Small intestine (tissue), 7 donors: ENCODE measurements at regions not wholly inside any gene's neighbourhood (a gene's known extent, or its start where the extent isn't known, plus 50 kb on each side); places are given as distances from the start of the nearest gene placed in this dataset.

Experiments used
- DNase-seq, 2 donors: peaks; one replicate each; pipeline versions ENCODE4 v3.0.0 to v3.0.0-alpha.2; 2013
- FAIRE-seq: peaks from 2 replicates; lab custom pipeline; 2012; peaks lifted over from hg19 to GRCh38; lab: Jason Lieb, UNC
- H3K27ac ChIP-seq, 3 donors: one replicate each; pipeline ENCODE4 v1.5.1; 2013; ENCODE audit warnings: low read length in 2 of 3, mild to moderate bottlenecking in 2 of 3, control low read depth in 1 of 3, inconsistent platforms in 1 of 3, low read depth in 1 of 3, moderate library complexity in 1 of 3
- H3K27me3 ChIP-seq, 3 donors: one replicate each; pipeline ENCODE4 v1.6.1; 2013; ENCODE audit warnings: low read length in 3 of 3, inconsistent platforms in 1 of 3; ENCODE audit not compliant: control insufficient read depth in 3 of 3, insufficient read depth in 3 of 3
- H3K36me3 ChIP-seq, 3 donors: one replicate each; pipeline ENCODE4 v1.6.1; 2013; ENCODE audit warnings: low read length in 3 of 3, inconsistent platforms in 1 of 3, low read depth in 1 of 3, mild to moderate bottlenecking in 1 of 3, moderate library complexity in 1 of 3; ENCODE audit not compliant: control insufficient read depth in 3 of 3, insufficient read depth in 2 of 3
- H3K4me1 ChIP-seq, 3 donors: one replicate each; pipeline ENCODE4 v1.6.1; 2013; ENCODE audit warnings: low read length in 2 of 3, inconsistent platforms in 1 of 3, low read depth in 1 of 3, mild to moderate bottlenecking in 1 of 3, moderate library complexity in 1 of 3; ENCODE audit not compliant: control insufficient read depth in 3 of 3, insufficient read depth in 2 of 3
- H3K4me3 ChIP-seq, 3 donors: one replicate each; pipeline ENCODE4 v1.5.1; 2013; ENCODE audit warnings: low read length in 3 of 3, control low read depth in 1 of 3, inconsistent platforms in 1 of 3, low read depth in 1 of 3, mild to moderate bottlenecking in 1 of 3, moderate library complexity in 1 of 3
- H3K9me3 ChIP-seq, 2 donors: one replicate each; pipeline ENCODE4 v1.6.1; 2013; ENCODE audit warnings: low read depth in 1 of 2, low read length in 1 of 2; ENCODE audit not compliant: control insufficient read depth in 2 of 2, insufficient read depth in 1 of 2
- WGBS, 3 donors: extraction: QIAGEN DNeasy Blood & Tissue Kit; methylation state at CpG; one replicate each; pipeline ENCODE4 v1.1.7; 2013; 5-methylcytosine and 5-hydroxymethylcytosine counted together
- donor health status: healthy with polysubstance abuse.
- donor health status: control.
- donor health status: control.
- donor health status: Bipolar disorder and iron deficiency.
- donor health status: healthy.

- Histone ChIP-seq H3K9me3 (no peaks in the 10 kb centered on the region), H3K36me3 (no peaks in the 10 kb centered on the region), H3K27me3 (no peaks in the 10 kb centered on the region), H3K4me1 (no peaks in the 10 kb centered on the region), H3K4me3 (no peak overlapping the region), H3K27ac (no peak overlapping the region)
- FAIRE-seq (no peak), DNase-seq (no peak)
- WGBS, 3 donors, result 49 to 61% (median 50%) methylated on average over 8 of the region's 8 CpGs
Observed at GRCh38 chr10:128803790-128804189, 663.3 kb upstream of the MGMT start.

- no peaks in the 10 kb centered on the region for H3K9me3 ChIP-seq
- 75 to 81% (median 79%) methylated on average over 2 of the region's 2 CpGs for WGBS, 3 donors
- H3K4me3 ChIP-seq, result no peak overlapping the region
- H3K27me3 ChIP-seq, result no peaks in the 10 kb centered on the region
- no peak for FAIRE-seq
- no peak for DNase-seq
- no peaks in the 10 kb centered on the region for H3K36me3 ChIP-seq
- H3K4me1 ChIP-seq, result no peaks in the 10 kb centered on the region
- H3K27ac ChIP-seq, result no peak overlapping the region
Observed at GRCh38 chr10:128804411-128804810, 662.6 kb upstream of the MGMT start.

- Histone ChIP-seq H3K4me1 (no peaks in the 10 kb centered on the region), H3K36me3 (no peaks in the 10 kb centered on the region), H3K27me3 (no peaks in the 10 kb centered on the region), H3K4me3 (no peak overlapping the region), H3K9me3 (no peaks in the 10 kb centered on the region), H3K27ac (no peak overlapping the region)
- DNase-seq (no peak), FAIRE-seq (no peak)
- WGBS, 3 donors, result 54 to 68% (median 59%) methylated on average over 4 of the region's 4 CpGs
Observed at GRCh38 chr10:128808921-128809440, 658.1 kb upstream of the MGMT start.

- FAIRE-seq (no peak), DNase-seq (no peak)
- no peak overlapping the region for H3K27ac ChIP-seq
- WGBS, 3 donors, result 87 to 93% (median 91%) methylated on average over 10 of the region's 10 CpGs
- no peaks in the 10 kb centered on the region for H3K36me3 ChIP-seq
- H3K9me3 ChIP-seq, result no peaks in the 10 kb centered on the region
- H3K27me3 ChIP-seq, result no peaks in the 10 kb centered on the region
- H3K4me3 ChIP-seq, result no peak overlapping the region
- no peaks in the 10 kb centered on the region for H3K4me1 ChIP-seq
Observed at GRCh38 chr10:128811511-128811910, 655.5 kb upstream of the MGMT start.

- WGBS, 3 donors, result 67 to 80% (median 77%) methylated on average over 15 of the region's 15 CpGs
- DNase-seq (no peak), FAIRE-seq (no peak)
- no peaks in the 10 kb centered on the region for H3K36me3 ChIP-seq
- H3K9me3 ChIP-seq, result no peaks in the 10 kb centered on the region
- no peak overlapping the region for H3K27ac ChIP-seq
- H3K4me1 ChIP-seq, result no peaks in the 10 kb centered on the region
- H3K27me3 ChIP-seq, result no peaks in the 10 kb centered on the region
- no peak overlapping the region for H3K4me3 ChIP-seq
Observed at GRCh38 chr10:128812000-128812399, 655.0 kb upstream of the MGMT start.

- no peak overlapping the region for H3K27ac ChIP-seq
- DNase-seq, result no peak
- no peak for FAIRE-seq
- 13 to 50% (median 30%) methylated on average over 3 of the region's 3 CpGs for WGBS, 3 donors
- H3K36me3 ChIP-seq, result no peaks in the 10 kb centered on the region
- no peaks in the 10 kb centered on the region for H3K27me3 ChIP-seq
- H3K4me1 ChIP-seq, result no peaks in the 10 kb centered on the region
- no peaks in the 10 kb centered on the region for H3K9me3 ChIP-seq
- no peak overlapping the region for H3K4me3 ChIP-seq
Observed at GRCh38 chr10:128813574-128813973, 653.5 kb upstream of the MGMT start.

GRCh38 chr10:128814024-128814423, 653.0 kb upstream of the MGMT start:
- H3K36me3 ChIP-seq, result no peaks in the 10 kb centered on the region
- no peak overlapping the region for H3K27ac ChIP-seq
- DNase-seq, result no peak
- WGBS, 3 donors, result 90 to 93% (median 90%) methylated on average over 12 of the region's 12 CpGs
- no peaks in the 10 kb centered on the region for H3K27me3 ChIP-seq
- no peaks in the 10 kb centered on the region for H3K4me1 ChIP-seq
- H3K4me3 ChIP-seq, result no peak overlapping the region
- H3K9me3 ChIP-seq, result no peaks in the 10 kb centered on the region
- no peak for FAIRE-seq

GRCh38 chr10:128814782-128815181, 652.3 kb upstream of the MGMT start:
- no peaks in the 10 kb centered on the region for H3K36me3 ChIP-seq
- 82 to 92% (median 91%) methylated on average over 4 of the region's 4 CpGs for WGBS, 3 donors
- H3K4me3 ChIP-seq, result no peak overlapping the region
- H3K9me3 ChIP-seq, result no peaks in the 10 kb centered on the region
- FAIRE-seq (no peak), DNase-seq (no peak)
- no peak overlapping the region for H3K27ac ChIP-seq
- H3K27me3 ChIP-seq, result no peaks in the 10 kb centered on the region
- H3K4me1 ChIP-seq, result no peaks in the 10 kb centered on the region

GRCh38 chr10:128816726-128817125, 650.3 kb upstream of the MGMT start:
- no peak for FAIRE-seq
- Histone ChIP-seq H3K4me1 (no peaks in the 10 kb centered on the region), H3K27me3 (no peaks in the 10 kb centered on the region), H3K9me3 (no peaks in the 10 kb centered on the region), H3K27ac (no peak overlapping the region), H3K36me3 (no peaks in the 10 kb centered on the region), H3K4me3 (no peak overlapping the region)
- no peak for DNase-seq
- WGBS, 3 donors, result 59 to 82% (median 82%) methylated on average over 2 of the region's 2 CpGs
